Endothelial cell of umbilical vein (primary cell): ENCODE measurements at regions not wholly inside any gene's neighbourhood (a gene's known extent, or its start where the extent isn't known, plus 50 kb on each side); places are given as distances from the start of the nearest gene placed in this dataset.

Source experiments
- MYC ChIP-seq: IDR thresholded peaks from one replicate; pipeline ENCODE4 v1.6.1; 2011; ENCODE audit warnings: mild to moderate bottlenecking, low read depth, low read length
- TF ChIP-seq, protein P1 (sequence below), 2 donors: IDR thresholded peaks; 1 replicate in 1 of 2; 2 replicates in 1 of 2; pipeline ENCODE4 v1.5.1; 2011; ENCODE audit warnings: low read length in 2 of 2, mild to moderate bottlenecking in 2 of 2, moderate library complexity in 2 of 2, control low read depth in 1 of 2, inconsistent platforms in 1 of 2, low read depth in 1 of 2; ENCODE audit not compliant: insufficient read depth in 1 of 2; ENCODE audit errors: extremely low read depth in 1 of 2

DNA sequence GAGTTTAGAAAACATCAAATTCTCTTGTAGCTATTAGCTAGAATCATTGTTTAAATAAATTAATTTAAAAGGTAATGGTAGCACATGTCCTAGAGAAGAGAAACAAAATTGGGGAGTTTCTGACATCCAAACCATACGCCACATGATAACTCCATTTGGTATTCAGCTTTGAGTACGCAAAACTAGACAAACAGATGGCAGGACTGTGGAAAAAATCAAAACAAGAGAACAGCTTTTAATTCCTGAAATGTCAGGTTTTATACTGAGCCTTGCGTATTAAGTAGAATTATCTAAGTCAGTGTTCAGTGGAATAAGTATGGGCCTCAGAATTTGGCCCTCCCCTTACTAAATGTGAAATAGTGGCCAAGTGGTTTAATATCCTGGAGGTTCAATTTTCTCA is 82.4 kb upstream of the PDE1A start:
- no peak for TF ChIP-seq MYC
- TF ChIP-seq, protein P1, sequence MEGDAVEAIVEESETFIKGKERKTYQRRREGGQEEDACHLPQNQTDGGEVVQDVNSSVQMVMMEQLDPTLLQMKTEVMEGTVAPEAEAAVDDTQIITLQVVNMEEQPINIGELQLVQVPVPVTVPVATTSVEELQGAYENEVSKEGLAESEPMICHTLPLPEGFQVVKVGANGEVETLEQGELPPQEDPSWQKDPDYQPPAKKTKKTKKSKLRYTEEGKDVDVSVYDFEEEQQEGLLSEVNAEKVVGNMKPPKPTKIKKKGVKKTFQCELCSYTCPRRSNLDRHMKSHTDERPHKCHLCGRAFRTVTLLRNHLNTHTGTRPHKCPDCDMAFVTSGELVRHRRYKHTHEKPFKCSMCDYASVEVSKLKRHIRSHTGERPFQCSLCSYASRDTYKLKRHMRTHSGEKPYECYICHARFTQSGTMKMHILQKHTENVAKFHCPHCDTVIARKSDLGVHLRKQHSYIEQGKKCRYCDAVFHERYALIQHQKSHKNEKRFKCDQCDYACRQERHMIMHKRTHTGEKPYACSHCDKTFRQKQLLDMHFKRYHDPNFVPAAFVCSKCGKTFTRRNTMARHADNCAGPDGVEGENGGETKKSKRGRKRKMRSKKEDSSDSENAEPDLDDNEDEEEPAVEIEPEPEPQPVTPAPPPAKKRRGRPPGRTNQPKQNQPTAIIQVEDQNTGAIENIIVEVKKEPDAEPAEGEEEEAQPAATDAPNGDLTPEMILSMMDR (IDR thresholded peaks at IDR 0.05; ENCODE audit: extremely low read depth in 1 of 2, insufficient read depth in 1 of 2, low read depth in 1 of 2, low read length in 2 of 2), result no peak
